ENCODE measurements at regions not wholly inside any gene's neighbourhood (a gene's known extent, or its start where the extent isn't known, plus 50 kb on each side); places are given as distances from the start of the nearest gene placed in this dataset.

DNA sequence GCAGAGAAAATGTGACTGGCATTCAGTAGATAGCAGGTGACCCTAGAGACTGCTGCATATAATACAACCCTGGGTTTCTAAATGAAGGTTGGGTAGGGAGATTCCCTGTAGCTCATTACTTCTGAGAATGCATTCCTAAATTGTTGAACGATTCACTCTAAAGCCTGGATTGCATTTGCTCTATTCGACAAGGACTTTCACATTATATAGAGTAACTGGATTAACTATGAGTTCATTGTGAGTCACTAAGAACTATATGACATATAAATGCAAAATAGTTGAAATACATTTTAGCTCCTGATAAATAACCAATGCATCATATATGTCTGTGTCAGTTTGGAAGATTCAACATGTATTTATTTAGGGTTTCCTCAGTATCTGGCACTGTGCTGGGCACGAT lies 294.7 kb upstream of the CCDC54 start:
- no peak for DNase-seq (ENCODE audit: extremely low read depth in 1 of 2, low read depth in 1 of 2)

DNA sequence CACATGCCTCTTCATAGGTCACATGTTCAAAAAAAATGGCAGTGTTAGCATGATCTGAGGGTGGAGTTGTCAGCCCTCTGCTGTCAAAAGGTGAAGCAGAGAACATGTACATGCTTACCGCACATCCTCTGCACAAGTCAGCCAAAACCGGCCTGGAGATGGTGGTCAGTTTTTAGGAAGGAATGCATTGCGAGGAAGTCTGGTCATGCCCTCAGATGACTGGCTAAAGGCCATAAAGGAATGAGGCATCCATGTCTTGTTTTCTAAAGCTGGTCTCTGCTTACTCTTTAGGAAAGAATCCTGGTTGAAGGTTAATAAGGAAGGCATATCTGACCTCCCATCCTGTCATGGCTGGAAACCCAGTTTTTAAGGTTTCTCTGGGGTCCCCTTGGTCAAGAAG lies 292.0 kb upstream of the CCDC54 start:
- DNase-seq (ENCODE audit: extremely low read depth in 1 of 2, low read depth in 1 of 2) = no peak

DNA sequence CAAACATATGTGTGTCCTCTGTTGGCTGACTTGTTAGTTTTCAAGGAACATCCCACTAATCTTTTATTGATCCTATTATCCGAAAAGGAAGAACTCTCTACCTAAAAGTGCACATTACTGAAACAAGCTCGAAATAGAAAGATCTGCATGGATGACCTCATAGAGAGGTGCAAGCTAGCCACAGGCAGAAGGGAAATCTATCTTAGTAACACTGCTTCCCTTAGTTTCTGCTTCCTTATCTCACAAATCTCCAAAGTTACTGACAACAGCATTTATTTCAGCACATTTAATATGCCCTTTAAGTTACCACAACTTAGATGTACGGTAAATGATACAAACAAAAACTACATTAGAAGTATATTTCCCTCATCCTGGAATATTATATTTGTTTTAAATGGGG lies 285.1 kb upstream of the CCDC54 start:
- no peak for DNase-seq (ENCODE audit: extremely low read depth in 1 of 2, low read depth in 1 of 2)

DNA sequence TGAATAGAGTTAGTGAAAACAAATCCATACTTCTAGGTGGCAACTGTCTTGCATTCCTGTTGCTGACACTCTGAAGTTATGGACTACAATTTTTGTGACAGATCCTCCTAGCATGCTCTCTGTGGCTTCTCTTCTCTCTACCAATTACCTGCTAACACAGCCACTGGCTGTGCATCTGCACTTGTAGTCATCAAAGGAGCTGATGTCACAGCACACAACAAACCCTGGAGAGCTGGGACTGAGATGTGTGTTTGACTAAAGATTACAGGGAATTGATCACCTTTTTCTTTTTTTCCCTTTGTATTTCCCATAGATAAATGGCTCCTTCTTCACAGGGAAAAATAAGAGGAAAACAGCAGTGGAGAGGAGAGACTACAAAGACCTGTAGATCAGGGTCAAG lies 278.4 kb upstream of the CCDC54 start:
- no peak for DNase-seq (ENCODE audit: extremely low read depth in 1 of 2, low read depth in 1 of 2)

DNA sequence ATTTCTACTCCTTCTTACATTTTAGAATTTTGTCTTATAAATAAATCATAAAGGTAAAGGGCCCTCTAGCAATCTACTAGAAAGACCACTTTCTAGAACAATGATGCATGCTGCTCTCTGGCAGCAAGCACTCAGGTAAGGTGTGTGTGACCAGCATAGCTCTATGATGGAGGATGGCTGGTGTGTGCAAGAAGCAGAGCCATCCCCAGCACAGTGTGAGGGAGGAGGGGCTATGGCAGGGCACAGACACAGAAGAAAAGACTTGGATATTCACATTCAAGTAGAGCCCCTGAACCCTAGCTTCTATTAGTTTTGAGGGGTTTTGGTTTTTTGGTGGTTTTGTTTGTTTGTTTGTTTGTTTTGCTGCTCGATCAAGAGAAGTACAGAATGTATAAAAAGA lies 277.1 kb upstream of the CCDC54 start:
- no peak for DNase-seq (ENCODE audit: extremely low read depth in 1 of 2, low read depth in 1 of 2)

DNA sequence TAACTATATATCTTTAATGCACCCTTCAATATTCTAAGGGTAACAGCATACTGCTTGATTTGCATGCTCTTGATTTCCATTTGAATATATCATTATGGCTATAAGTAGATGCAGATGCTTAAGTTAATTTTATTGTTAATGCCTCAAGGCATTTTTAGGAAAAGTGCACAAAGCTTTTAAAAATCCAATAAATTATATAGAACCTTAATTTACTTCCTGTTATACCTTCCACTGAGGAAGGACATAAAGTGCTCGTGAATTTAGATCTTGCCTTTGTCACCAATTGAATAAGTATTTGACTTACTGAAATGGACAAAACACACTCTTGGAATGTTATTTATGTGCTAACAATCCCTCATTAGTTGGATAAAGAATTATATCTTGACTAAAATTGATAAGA lies 276.7 kb upstream of the CCDC54 start:
- DNase-seq (ENCODE audit: extremely low read depth in 1 of 2, low read depth in 1 of 2) = no peak

DNA sequence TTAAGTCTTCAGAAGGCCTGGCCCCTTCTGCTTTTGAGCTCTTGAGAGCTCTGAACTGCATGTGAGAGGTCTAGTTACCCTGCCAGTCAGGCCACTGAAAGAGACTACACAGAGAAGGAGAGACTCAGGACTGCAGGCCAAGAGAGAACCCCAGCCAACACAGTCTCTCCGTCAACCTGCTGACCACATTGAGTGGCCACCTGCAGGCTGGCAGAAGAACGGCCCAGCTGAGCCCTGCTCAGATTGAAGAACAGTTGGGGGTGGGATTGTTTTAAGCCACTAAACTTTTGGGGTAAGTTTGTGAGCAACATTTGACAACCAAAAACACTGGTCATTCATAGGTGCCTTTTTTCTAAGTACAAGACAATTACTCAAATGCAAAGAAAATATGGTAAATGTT lies 273.5 kb upstream of the CCDC54 start:
- DNase-seq (ENCODE audit: extremely low read depth in 1 of 2, low read depth in 1 of 2) = no peak

DNA sequence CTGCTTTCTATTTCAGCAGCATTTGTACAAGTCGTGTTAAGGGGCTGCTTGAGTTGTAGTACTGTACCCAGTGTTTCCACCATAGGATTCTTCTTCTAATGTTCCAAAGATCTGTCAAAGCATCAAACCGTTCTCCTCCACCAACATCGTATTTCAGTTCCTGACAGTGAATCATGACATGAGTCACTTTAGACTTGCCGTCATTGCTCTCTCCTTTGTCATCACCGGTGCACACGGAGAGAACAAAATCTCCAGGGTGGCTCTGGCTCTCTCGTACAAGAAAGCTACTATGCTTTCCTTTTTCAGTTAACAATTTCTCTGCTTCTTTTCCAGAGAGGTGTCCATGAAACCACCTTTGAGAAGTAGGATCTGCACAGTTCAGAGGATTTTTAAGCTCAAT lies 270.9 kb upstream of the CCDC54 start:
- no peak for DNase-seq (ENCODE audit: extremely low read depth in 1 of 2, low read depth in 1 of 2)

DNA sequence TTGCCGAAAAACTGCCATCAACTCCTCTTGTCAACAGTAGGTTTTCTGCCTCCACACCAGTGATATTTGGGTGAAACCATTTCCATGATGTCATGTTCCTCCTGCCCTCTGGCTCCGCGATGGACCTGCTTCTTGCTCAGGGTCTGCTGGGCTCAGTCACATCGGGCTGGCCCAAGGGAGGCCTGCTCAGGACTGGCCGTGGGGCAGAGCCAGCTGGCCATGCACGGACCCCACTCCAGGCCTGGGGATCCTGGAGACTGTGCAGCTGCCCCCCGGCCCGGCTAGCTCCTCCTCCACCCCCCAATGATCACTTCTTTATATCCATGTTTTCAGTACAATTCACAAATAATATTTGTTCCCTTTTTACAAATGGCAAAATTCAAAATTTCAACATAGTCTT lies 270.3 kb upstream of the CCDC54 start:
- no peak for DNase-seq (ENCODE audit: extremely low read depth in 1 of 2, low read depth in 1 of 2)

DNA sequence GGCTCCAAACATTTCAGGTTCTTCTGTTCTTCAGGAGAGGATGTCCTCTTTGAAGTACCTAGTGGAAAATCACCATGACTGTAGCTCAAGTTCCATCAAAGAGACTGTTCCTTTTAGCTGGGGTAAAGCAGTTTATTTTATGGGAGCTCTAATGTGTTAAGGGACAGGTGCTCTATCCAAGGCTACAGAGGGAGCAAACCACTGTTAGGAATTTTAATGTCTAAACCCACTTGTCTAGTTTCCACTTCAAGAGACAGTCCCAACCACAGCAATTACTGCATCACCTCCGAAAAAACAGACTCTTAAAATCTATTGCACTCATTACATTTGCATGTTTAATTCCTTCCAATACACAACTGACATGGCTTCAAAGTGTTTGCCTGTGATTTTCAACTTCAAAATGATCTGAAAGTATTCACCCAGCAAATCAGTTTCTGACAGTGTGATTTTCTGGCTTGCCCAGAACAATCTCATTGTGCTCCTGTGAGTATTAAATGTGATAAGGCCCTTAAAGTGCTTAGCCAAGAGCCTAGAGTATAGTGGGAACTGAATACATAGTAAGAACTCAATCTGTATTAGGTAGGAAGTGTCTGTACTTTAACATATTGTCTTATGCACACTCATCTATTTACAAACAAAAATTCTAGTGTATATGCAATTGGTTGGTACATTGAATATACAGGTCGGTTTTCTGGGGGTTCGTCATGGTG lies 266.5 kb upstream of the CCDC54 start:
- no peak for DNase-seq (ENCODE audit: extremely low read depth in 1 of 2, low read depth in 1 of 2)

DNA sequence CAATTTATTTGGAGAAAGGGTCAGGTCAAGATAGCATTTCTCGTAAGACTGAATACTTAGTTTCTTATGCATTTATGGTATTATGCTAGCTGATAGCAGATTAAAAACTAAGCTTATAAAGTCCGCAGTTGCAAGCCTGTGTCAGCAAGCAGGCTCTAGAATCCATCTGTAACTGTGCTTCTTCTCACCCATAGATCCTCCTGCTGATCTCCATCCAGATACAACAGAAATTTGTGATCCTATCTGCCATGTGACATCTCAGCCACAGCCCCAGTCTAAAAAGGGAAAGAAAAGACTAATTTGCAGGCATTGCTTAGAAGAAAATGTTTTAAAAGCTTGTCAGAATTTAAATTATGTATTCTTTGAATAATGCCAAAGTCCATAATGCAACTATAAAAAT lies 265.4 kb upstream of the CCDC54 start:
- DNase-seq (ENCODE audit: extremely low read depth in 1 of 2, low read depth in 1 of 2) = no peak

DNA sequence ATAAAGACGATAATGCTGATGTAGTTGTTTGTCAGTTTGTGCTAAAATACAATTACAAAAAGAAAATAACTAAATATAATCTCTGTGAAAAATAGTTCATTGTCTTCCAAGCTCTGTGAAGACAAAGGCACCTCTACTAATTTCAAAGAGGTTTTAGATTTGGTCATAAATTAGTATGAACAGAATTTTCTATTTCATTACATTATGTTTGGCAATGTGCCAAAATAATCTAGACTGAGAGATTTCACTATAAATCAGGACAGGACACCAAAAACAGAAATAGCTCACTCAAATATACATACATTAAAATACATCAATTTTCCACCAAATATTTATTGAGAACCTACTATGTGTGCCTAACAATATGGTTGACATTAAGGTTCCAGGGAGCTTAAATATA lies 264.9 kb upstream of the CCDC54 start:
- no peak for DNase-seq (ENCODE audit: extremely low read depth in 1 of 2, low read depth in 1 of 2)

DNA sequence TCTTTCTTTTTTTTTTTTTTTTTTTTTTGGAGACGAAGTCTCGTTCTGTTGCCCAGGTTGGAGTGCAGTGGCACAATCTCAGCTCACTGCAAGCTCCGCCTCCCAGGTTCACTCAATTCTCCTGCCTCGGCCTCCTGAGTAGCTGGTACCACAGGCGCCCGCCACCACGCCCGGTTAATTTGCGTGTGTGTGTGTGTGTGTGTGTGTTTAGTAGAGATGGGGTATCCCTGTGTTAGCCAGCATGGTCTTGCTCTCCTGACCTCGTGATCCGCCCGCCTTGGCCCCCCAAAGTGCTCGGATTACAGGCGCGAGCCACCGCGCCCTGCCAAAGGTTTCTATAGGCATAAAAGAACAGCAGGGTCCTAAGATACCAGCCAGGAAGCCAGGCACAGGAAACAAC lies 261.0 kb upstream of the CCDC54 start:
- no peak for DNase-seq (ENCODE audit: extremely low read depth in 1 of 2, low read depth in 1 of 2)

DNA sequence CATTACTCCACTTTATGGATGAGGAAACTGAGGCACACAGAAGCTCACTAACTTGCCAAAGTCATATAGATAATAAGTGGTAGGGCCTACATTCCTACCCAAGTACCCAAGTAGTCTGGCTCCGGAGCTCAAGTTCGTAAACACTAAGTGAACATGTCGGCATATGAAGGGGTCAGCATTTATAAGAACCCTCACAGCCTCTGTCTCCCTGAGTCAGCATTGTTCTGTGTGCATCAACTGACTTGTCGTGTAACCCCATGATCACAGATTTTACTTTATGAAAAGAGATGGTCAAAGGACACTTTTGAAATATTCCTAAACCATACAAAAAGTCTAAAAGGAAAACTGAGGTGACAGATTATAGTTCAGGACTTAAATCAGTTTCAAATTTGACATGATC lies 260.1 kb upstream of the CCDC54 start:
- DNase-seq (ENCODE audit: extremely low read depth in 1 of 2, low read depth in 1 of 2) = no peak

DNA sequence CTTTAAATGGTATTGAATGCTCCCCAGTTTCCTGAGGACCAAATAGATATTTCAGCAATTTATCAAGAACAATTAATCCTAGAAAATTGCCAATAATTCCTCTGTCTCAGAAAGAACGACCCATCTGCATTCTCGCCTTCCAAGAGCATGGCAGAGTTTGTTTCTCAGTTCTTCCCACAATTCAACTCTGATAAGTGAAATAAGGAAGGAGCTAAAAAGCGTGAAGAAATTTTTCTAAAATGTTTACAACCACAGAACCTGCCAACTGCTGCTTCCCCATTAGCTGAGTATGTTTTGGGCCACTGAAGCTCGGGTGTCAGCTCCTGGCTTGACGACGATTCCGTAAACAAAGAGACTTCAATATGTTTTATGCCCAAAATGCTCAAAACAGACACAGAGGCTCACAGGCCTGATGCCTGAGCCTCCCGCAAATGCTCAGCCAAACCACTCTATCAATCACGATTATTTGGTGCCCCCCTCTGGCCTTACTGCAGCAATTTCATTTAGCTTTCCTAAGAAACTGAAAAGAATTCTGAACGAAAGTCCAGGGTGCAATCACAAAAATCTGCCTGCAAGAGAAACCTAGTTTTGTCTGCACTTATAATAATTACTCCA lies 259.2 kb upstream of the CCDC54 start:
- DNase-seq (ENCODE audit: extremely low read depth in 1 of 2, low read depth in 1 of 2) = no peak

DNA sequence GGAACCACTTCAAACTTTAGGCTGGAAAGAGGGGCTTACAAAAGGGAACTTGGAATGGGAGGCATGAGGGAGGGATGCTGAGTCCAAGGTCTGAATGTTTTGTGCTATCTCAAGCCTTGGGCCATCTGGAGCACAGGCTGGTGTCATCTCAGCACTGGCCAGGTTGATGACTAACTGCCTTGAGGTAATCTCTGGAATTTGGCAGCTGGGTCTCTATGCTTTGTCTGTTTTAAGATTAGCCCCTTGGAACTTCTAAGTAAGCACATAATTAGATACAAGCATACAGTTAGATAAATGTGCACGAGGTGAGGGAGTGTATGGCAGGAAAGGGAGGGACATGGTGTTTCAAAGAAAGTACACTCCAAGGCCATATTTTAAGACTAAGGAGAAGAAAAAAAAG lies 252.4 kb upstream of the CCDC54 start:
- DNase-seq (ENCODE audit: extremely low read depth in 1 of 2, low read depth in 1 of 2) = no peak

DNA sequence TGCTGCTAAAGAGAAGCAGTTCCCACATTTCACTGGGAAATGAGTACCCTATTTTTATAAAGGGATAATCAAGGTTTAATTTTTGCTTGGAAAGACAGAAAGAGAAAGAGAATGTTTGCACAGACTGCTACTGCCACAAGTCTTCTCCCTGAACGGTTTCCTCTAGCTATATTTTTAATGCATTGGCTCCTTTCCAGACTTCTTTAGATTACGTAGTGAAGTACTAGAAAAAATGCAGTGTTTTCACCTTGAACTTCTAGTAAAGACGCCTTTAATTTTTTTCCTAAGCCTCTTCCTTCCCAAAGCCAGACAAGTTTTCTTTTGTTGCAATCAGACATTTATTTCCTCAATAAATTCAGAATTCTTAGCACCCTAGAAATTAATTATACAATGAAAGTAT lies 248.3 kb upstream of the CCDC54 start:
- DNase-seq (ENCODE audit: extremely low read depth in 1 of 2, low read depth in 1 of 2) = no peak

DNA sequence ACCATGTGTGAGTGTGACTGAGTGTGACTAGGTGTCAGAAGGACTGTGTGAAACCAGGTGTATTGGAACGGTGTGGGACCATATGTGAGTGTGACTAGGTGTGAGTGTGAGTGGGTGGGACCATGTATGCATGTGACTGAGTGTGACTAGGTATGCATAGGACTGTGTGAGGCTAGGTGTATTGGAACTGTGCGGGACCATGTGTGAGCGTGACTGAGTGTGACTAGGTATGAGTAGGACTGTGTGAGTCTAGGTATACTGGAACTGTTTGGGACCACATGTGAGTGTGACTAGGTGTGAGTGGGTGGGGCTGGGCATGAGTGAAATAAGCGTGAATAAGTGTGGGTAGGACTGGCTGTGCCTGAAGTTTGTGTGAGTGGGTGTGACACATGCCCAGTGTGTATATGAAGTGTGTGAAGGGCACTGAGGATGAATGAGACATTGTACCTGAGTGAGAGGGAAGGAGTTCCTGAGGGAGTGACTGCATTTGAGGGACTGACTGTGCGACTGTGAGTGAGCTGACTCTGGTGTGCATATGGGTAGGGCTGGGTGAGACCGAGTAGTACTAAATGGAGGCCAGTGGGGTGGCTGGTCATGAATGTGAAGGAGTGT lies 247.0 kb upstream of the CCDC54 start:
- DNase-seq (ENCODE audit: extremely low read depth in 1 of 2, low read depth in 1 of 2) = no peak

DNA sequence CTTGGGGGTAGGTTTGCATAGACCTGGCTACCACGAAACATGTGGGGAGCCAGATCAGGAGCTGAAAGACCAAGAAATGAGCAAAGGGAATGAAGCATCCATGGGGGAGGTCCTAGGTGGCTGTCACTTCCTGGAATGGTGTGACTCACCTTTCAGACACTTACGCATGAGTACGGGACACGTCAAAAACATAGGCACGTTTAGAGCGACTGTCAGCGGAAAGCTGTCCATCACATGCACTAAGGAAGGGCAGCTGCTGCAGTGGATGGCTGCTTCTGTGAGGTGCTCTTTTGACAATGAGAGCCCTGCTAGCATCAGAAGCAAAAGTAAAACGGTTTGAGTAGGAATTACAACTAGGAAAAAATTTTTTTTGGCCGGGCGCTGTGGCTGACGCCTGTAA lies 244.6 kb upstream of the CCDC54 start:
- DNase-seq (ENCODE audit: extremely low read depth in 1 of 2, low read depth in 1 of 2) = no peak

DNA sequence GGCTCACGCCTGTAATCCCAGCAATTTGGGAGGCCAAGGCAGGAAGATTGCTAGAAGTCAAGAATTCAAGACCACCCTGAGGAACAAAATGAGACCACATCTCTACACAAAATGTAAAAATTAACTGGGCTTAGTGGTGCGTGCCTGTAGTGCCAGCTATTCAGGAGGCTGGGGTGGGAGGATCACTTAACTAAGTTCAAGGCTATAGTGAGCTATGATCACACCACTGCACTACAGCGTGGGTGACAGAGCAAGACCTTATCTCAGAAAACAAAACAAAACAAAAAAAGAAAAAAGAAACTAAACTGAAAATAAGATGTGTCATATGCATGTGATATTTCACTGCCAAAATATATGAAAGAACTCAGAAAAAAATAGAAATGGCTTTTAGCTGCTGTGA lies 243.3 kb upstream of the CCDC54 start:
- DNase-seq (ENCODE audit: extremely low read depth in 1 of 2, low read depth in 1 of 2) = no peak

DNA sequence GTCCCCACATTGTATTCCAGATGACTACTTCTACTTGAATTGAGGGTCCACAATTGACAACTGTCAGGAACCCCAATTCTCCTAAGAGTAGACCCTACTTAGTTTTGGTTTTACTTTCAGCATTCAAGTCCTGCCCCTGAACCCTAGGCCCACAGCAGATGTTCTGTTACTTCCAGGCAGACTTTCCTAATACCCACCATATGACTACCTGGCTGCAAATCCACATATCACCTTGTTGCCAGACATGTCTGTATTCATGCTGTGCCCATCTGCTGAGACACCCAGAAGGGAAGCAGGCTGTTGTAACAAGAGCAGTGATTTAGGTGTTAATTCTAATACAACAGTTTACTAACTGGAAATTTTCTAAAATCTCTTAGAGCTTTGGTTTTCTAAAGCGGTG lies 235.1 kb upstream of the CCDC54 start:
- no peak for DNase-seq (ENCODE audit: extremely low read depth in 1 of 2, low read depth in 1 of 2)

DNA sequence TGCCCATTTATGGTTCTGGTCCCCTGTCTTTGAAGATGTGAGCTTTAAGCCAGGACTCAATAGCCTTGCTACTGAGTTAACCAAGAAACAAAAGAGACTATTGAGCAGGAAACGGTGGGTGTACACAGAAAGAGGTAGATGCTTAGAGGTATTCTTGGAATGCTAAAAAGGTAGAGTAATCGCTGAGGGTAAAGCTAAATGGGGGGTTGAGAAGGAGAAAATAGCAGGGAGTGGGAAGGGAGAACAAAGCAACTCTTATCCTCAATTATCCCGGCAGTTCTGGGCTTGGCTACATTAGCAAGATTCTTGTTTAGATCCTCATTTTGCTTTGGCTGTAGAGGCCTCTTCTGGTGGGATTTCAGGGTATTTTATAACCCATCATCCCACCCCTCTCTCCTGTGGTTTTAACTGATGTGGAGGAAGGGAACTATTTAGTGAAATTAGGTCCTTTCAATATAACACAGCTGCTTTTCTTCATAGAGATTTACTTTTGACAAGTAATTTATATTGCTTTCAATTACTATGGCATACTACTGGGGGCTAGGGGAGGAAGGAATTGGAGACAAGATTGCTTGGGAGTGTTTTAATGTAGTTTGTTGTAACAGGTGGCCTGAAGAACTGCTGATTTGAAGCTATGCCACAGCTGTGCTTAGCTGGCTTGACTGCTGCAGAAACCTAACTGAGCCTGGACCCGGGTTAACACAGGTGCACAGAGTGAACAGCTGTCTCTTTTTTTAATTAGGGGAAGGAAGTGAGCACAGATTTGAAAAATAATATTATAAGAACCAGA lies 234.3 kb upstream of the CCDC54 start:
- no peak for DNase-seq (ENCODE audit: extremely low read depth in 1 of 2, low read depth in 1 of 2)
